Upper lobe of left lung (tissue), 6 donors: ENCODE measurements at regions not wholly inside any gene's neighbourhood (a gene's known extent, or its start where the extent isn't known, plus 50 kb on each side); places are given as distances from the start of the nearest gene placed in this dataset.
A peak's percentile ranks its signal among the peaks of the same experiment; 100 is the strongest.

Experiments used
- ATAC-seq, 2 donors: fragments of 200-7000 bp; cut with Tn5 transposase; one replicate each; pipeline ENCODE4 v1.9.1; 2022; ENCODE audit warnings: mild to moderate bottlenecking in 2 of 2, moderate library complexity in 2 of 2; ENCODE audit not compliant: low FRiP score in 2 of 2
- DNase-seq, 2 donors: peaks; one replicate each; pipeline ENCODE4 v3.0.0-alpha.2; 2019 to 2020
- H3K27ac ChIP-seq, 4 donors: fragments of 200-600 bp; sonication (generic); one replicate each; pipeline ENCODE4 v1.5.1; 2016 to 2019
- H3K27me3 ChIP-seq, 4 donors: fragments of 200-600 bp; sonication (generic); one replicate each; pipeline ENCODE4 v1.5.1; 2017 to 2019
- H3K36me3 ChIP-seq, 4 donors: fragments of 200-600 bp; sonication (generic); one replicate each; pipeline ENCODE4 v1.5.1; 2016 to 2019
- H3K4me1 ChIP-seq, 4 donors: fragments of 200-600 bp; sonication (generic); one replicate each; pipeline ENCODE4 v1.5.1; 2018 to 2019
- H3K4me3 ChIP-seq, 4 donors: fragments of 200-600 bp; sonication (generic); one replicate each; pipeline ENCODE4 v1.5.1; 2017 to 2019; ENCODE audit warnings: mild to moderate bottlenecking in 2 of 4, moderate library complexity in 1 of 4
- H3K9me3 ChIP-seq, 4 donors: fragments of 200-600 bp; sonication (generic); one replicate each; pipeline ENCODE4 v1.5.1; 2018 to 2019
- EP300 ChIP-seq, 4 donors: sonication (generic); formaldehyde crosslinking; IDR thresholded peaks; one replicate each; pipeline ENCODE4 v1.5.1; 2017; ENCODE audit warnings: antibody characterized with exemption in 4 of 4, control low read depth in 2 of 4
- POLR2A ChIP-seq, 4 donors: fragments of 450-650 bp; IDR thresholded peaks; one replicate each; pipeline ENCODE4 v1.5.1; 2016 to 2017; ENCODE audit warnings: antibody characterized with exemption in 4 of 4, mild to moderate bottlenecking in 2 of 4
- POLR2AphosphoS5 ChIP-seq, 2 donors: sonication (generic); formaldehyde crosslinking; IDR thresholded peaks; one replicate each; pipeline ENCODE4 v1.5.1; 2017; ENCODE audit warnings: antibody characterized with exemption in 2 of 2
- WGBS, 2 donors: methylation state at CpG; one replicate each; pipeline ENCODE4 v1.1.5; 2017 to 2018; 5-methylcytosine and 5-hydroxymethylcytosine counted together
- TF ChIP-seq, protein P1 (sequence below), 6 experiments: fragments of 450-650 bp in 4 of 6; fragments of 200-600 bp in 2 of 6; sonication (generic) in 2 of 6; IDR thresholded peaks; one replicate each; pipeline ENCODE4 v1.5.1; 2016 to 2019; ENCODE audit warnings: antibody characterized with exemption in 6 of 6
- donor health status: DM: no; HTN: no; CAD: no; lungs with moderate emphysema.
- donor health status: DM: no; HTN: yes; CAD: no; lungs with severe emphysema.

GRCh38 chr7:157080111-157080730 lies 58.5 kb upstream of the UBE3C start:
- ATAC-seq (no peak), DNase-seq (peak in 1 of 2 donors; percentile 72)
- peaks cover 0 to 6% (median 0%) of the 10 kb centered on the region in 4 donors for H3K4me1 ChIP-seq
- TF ChIP-seq, protein P1, sequence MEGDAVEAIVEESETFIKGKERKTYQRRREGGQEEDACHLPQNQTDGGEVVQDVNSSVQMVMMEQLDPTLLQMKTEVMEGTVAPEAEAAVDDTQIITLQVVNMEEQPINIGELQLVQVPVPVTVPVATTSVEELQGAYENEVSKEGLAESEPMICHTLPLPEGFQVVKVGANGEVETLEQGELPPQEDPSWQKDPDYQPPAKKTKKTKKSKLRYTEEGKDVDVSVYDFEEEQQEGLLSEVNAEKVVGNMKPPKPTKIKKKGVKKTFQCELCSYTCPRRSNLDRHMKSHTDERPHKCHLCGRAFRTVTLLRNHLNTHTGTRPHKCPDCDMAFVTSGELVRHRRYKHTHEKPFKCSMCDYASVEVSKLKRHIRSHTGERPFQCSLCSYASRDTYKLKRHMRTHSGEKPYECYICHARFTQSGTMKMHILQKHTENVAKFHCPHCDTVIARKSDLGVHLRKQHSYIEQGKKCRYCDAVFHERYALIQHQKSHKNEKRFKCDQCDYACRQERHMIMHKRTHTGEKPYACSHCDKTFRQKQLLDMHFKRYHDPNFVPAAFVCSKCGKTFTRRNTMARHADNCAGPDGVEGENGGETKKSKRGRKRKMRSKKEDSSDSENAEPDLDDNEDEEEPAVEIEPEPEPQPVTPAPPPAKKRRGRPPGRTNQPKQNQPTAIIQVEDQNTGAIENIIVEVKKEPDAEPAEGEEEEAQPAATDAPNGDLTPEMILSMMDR (IDR thresholded peaks at IDR 0.05) = no peak
- TF ChIP-seq POLR2AphosphoS5 (IDR thresholded peaks at IDR 0.05) = no peak
- no peak for TF ChIP-seq POLR2A (IDR thresholded peaks at IDR 0.05)
- TF ChIP-seq EP300 (IDR thresholded peaks at IDR 0.05) = no peak
- H3K9me3 ChIP-seq = peaks cover 10 to 22% (median 14%) of the 10 kb centered on the region in 4 donors
- H3K27me3 ChIP-seq = peaks cover 0 to 7% (median 0%) of the 10 kb centered on the region in 4 donors
- H3K36me3 ChIP-seq = no peaks in the 10 kb centered on the region
- H3K27ac ChIP-seq = no peak overlapping the region
- WGBS, 2 donors = 91 to 92% methylated on average over 4 to 10 of the region's 10 CpGs
- H3K4me3 ChIP-seq = no peak overlapping the region

DNA sequence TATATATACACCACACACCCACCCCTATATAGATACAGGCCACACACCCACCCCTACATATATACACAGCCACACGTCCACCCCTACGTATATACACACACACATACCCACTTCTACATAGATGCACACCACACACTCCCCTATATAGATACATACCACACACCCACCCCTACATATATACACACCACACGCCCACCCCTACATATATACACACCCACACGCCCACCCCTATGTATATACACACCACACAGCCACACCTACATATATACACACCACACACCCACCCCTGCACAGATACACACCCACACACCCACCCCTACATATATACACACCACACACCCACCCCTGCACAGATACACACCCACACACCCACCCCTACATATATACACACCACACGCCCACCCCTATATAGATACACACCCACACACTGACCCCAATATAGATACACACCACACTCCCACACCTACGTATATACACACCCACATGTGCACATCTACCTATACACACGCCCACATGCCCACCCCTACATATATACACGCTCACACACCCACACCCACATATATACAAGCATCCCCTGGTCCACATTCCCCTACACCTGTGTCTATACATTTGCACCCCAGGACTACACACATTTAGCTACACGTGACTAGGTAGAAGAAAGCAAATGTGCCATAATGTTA lies 52.1 kb upstream of the UBE3C start:
- TF ChIP-seq POLR2A (IDR thresholded peaks at IDR 0.05) (no peak), POLR2AphosphoS5 (IDR thresholded peaks at IDR 0.05) (no peak), EP300 (IDR thresholded peaks at IDR 0.05) (no peak)
- TF ChIP-seq, protein P1 (IDR thresholded peaks at IDR 0.05) = no peak
- peak in 1 of 2 donors; percentile 53 for ATAC-seq

GRCh38 chr7:157087646-157088045 lies 51.1 kb upstream of the UBE3C start:
- no peak for DNase-seq
- H3K4me1 ChIP-seq = no peaks in the 10 kb centered on the region
- no peak overlapping the region for H3K4me3 ChIP-seq
- no peak for TF ChIP-seq POLR2A (IDR thresholded peaks at IDR 0.05)
- no peaks in the 10 kb centered on the region for H3K36me3 ChIP-seq
- peaks cover 10 to 22% (median 14%) of the 10 kb centered on the region in 4 donors for H3K9me3 ChIP-seq
- 89 to 91% methylated on average over 24 of the region's 24 CpGs for WGBS, 2 donors
- H3K27me3 ChIP-seq = no peaks in the 10 kb centered on the region
- ATAC-seq = no peak
- H3K27ac ChIP-seq = no peak overlapping the region

More for the DNA sequence above, 52.1 kb upstream of the UBE3C start:
- Histone ChIP-seq H3K4me3 (no peak overlapping the region), H3K9me3 (peaks cover 10 to 22% (median 14%) of the 10 kb centered on the region in 4 donors), H3K4me1 (no peaks in the 10 kb centered on the region), H3K27me3 (no peaks in the 10 kb centered on the region), H3K36me3 (no peaks in the 10 kb centered on the region), H3K27ac (no peak overlapping the region)
- WGBS, 2 donors = 82 to 89% methylated on average over 9 of the region's 9 CpGs
- DNase-seq = no peak

DNA sequence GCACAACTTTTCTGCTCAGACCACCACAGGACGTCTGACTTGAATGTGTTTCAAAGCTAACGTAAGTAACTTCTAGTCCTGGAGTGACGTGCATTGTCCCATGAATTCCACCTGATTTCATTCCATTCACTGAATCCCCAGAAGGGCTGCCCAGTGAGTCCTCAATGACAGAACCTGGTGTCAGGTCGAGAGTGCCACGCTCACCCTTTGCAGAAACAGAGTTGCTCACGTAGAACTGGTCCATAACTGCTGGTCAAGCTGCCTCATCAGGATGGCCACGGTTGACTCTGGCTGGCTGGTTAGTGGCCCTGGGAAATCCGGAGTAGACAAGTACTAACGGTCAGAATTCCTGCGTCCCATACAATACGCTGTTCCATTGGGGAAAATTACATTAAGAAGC lies 50.6 kb upstream of the UBE3C start:
- DNase-seq (no peak), ATAC-seq (no peak)
- H3K27ac ChIP-seq = no peak overlapping the region
- H3K9me3 ChIP-seq = peaks cover 10 to 22% (median 15%) of the 10 kb centered on the region in 4 donors
- no peak for TF ChIP-seq POLR2AphosphoS5 (IDR thresholded peaks at IDR 0.05)
- TF ChIP-seq, protein P1 (IDR thresholded peaks at IDR 0.05) = no peak
- TF ChIP-seq POLR2A (IDR thresholded peaks at IDR 0.05) = no peak
- no peak for TF ChIP-seq EP300 (IDR thresholded peaks at IDR 0.05)
- no peaks in the 10 kb centered on the region for H3K36me3 ChIP-seq
- no peaks in the 10 kb centered on the region for H3K27me3 ChIP-seq
- no peak overlapping the region for H3K4me3 ChIP-seq
- WGBS, 2 donors = 86 to 88% methylated on average over 11 of the region's 11 CpGs
- H3K4me1 ChIP-seq = no peaks in the 10 kb centered on the region
